ENCODE measurements at regions not wholly inside any gene's neighbourhood (a gene's known extent, or its start where the extent isn't known, plus 50 kb on each side); places are given as distances from the start of the nearest gene placed in this dataset.

- 0 out of 2 replicates have a peak overlapping the region, but pooled peaks have one; percentile 6 for H3K4me3 ChIP-seq (ENCODE audit: low read depth, low read length)
- TF ChIP-seq CTCF (IDR thresholded peaks at IDR 0.05; ENCODE audit: low read depth, low read length): no peak
Observed at GRCh38 chr3:88000853-88001252, 58.0 kb downstream of the CGGBP1 start.

GRCh38 chr3:87997966-87998365 lies 60.8 kb downstream of the CGGBP1 start:
- no peak for TF ChIP-seq CTCF (IDR thresholded peaks at IDR 0.05; ENCODE audit: low read depth, low read length)

GRCh38 chr3:87997298-87997697 lies 61.5 kb downstream of the CGGBP1 start:
- TF ChIP-seq CTCF (IDR thresholded peaks at IDR 0.05; ENCODE audit: low read depth, low read length): no peak
- H3K4me3 ChIP-seq (ENCODE audit: low read depth, low read length): no peak overlapping the region

More at GRCh38 chr3:87997966-87998365, 60.8 kb downstream of the CGGBP1 start:
- H3K4me3 ChIP-seq (ENCODE audit: low read depth, low read length): no peak overlapping the region

GRCh38 chr3:87996882-87997281 lies 61.9 kb downstream of the CGGBP1 start:
- no peak overlapping the region for H3K4me3 ChIP-seq (ENCODE audit: low read depth, low read length)
- TF ChIP-seq CTCF (IDR thresholded peaks at IDR 0.05; ENCODE audit: low read depth, low read length): no peak

GRCh38 chr3:87993566-87993965 lies 65.2 kb downstream of the CGGBP1 start:
- no peak overlapping the region for H3K4me3 ChIP-seq (ENCODE audit: low read depth, low read length)
- TF ChIP-seq CTCF (IDR thresholded peaks at IDR 0.05; ENCODE audit: low read depth, low read length): no peak

- no peak for TF ChIP-seq CTCF (IDR thresholded peaks at IDR 0.05; ENCODE audit: low read depth, low read length)
- no peak overlapping the region for H3K4me3 ChIP-seq (ENCODE audit: low read depth, low read length)
Observed at GRCh38 chr3:87987952-87988351, 70.9 kb downstream of the CGGBP1 start.

GRCh38 chr3:87982421-87982820 lies 76.4 kb downstream of the CGGBP1 start:
- no peak overlapping the region for H3K4me3 ChIP-seq (ENCODE audit: low read depth, low read length)
- TF ChIP-seq CTCF (IDR thresholded peaks at IDR 0.05; ENCODE audit: low read depth, low read length): no peak
